Upper lobe of left lung (tissue), 4 donors: ENCODE measurements at regions not wholly inside any gene's neighbourhood (a gene's known extent, or its start where the extent isn't known, plus 50 kb on each side); places are given as distances from the start of the nearest gene placed in this dataset.

ENCODE experiments used
- CTCF ChIP-seq, 6 experiments: fragments of 450-650 bp in 4 of 6; fragments of 200-600 bp in 2 of 6; sonication (generic) in 2 of 6; IDR thresholded peaks; one replicate each; pipeline ENCODE4 v1.5.1; 2016 to 2019; ENCODE audit warnings: antibody characterized with exemption in 6 of 6
- EP300 ChIP-seq, 4 donors: sonication (generic); formaldehyde crosslinking; IDR thresholded peaks; one replicate each; pipeline ENCODE4 v1.5.1; 2017; ENCODE audit warnings: antibody characterized with exemption in 4 of 4, control low read depth in 2 of 4
- POLR2A ChIP-seq, 4 donors: fragments of 450-650 bp; IDR thresholded peaks; one replicate each; pipeline ENCODE4 v1.5.1; 2016 to 2017; ENCODE audit warnings: antibody characterized with exemption in 4 of 4, mild to moderate bottlenecking in 2 of 4
- POLR2AphosphoS5 ChIP-seq, 2 donors: sonication (generic); formaldehyde crosslinking; IDR thresholded peaks; one replicate each; pipeline ENCODE4 v1.5.1; 2017; ENCODE audit warnings: antibody characterized with exemption in 2 of 2

- TF ChIP-seq POLR2A (IDR thresholded peaks at IDR 0.05): no peak
- TF ChIP-seq CTCF (IDR thresholded peaks at IDR 0.05): no peak
- TF ChIP-seq EP300 (IDR thresholded peaks at IDR 0.05): no peak
- no peak for TF ChIP-seq POLR2AphosphoS5 (IDR thresholded peaks at IDR 0.05)
These were observed 767.8 kb downstream of the TFAP2A start for GRCh38 chr6:9647071-9647445.
